Natural killer cell (primary cell): ENCODE measurements at regions not wholly inside any gene's neighbourhood (a gene's known extent, or its start where the extent isn't known, plus 50 kb on each side); places are given as distances from the start of the nearest gene placed in this dataset.

Experiments
- ATAC-seq, 3 donors: fragments of 150-1000 bp in 2 of 3; fragments of 200-7000 bp in 1 of 3; cut with Tn5 transposase; 1 replicate in 1 of 3; 2 replicates in 2 of 3; pipeline ENCODE4 v1.10.0; 2021; ENCODE audit warnings: mild to moderate bottlenecking in 2 of 3, moderate library complexity in 2 of 3
- DNase-seq, 2 donors: peaks; one replicate each; pipeline versions ENCODE4 v3.0.0 to v3.0.0-alpha.2; 2013 to 2021; ENCODE audit warnings: mixed read lengths in 1 of 2
- H3K27ac ChIP-seq: one replicate; pipeline ENCODE4 v1.5.1; 2013; ENCODE audit warnings: mild to moderate bottlenecking, low read length
- H3K27me3 ChIP-seq: one replicate; pipeline ENCODE4 v1.6.1; 2013; ENCODE audit warnings: low read length; ENCODE audit not compliant: control insufficient read depth, insufficient read depth
- H3K36me3 ChIP-seq: one replicate; pipeline ENCODE4 v1.6.1; 2013; ENCODE audit warnings: low read length; ENCODE audit not compliant: control insufficient read depth, insufficient read depth
- H3K4me1 ChIP-seq: one replicate; pipeline ENCODE4 v1.6.1; 2013; ENCODE audit warnings: low read length; ENCODE audit not compliant: control insufficient read depth, insufficient read depth
- H3K4me3 ChIP-seq: one replicate; pipeline ENCODE4 v1.5.1; 2013; ENCODE audit warnings: low read length
- H3K9me3 ChIP-seq: one replicate; pipeline ENCODE4 v1.6.1; 2013; ENCODE audit warnings: low read length; ENCODE audit not compliant: control insufficient read depth, insufficient read depth
- H3K27ac Mint-ChIP-seq, 2 donors: one replicate each; pipeline ENCODE4 v1.8.0; 2022; ENCODE audit warnings: mild to moderate bottlenecking in 2 of 2, mixed read lengths in 2 of 2, moderate library complexity in 1 of 2
- H3K27me3 Mint-ChIP-seq, 2 donors: one replicate each; pipeline ENCODE4 v1.8.0; 2022; ENCODE audit warnings: low read depth in 2 of 2, mixed read lengths in 2 of 2
- H3K36me3 Mint-ChIP-seq: one replicate; pipeline ENCODE4 v1.8.0; 2022; ENCODE audit warnings: mixed read lengths
- H3K4me1 Mint-ChIP-seq, 2 donors: one replicate each; pipeline ENCODE4 v1.8.0; 2022; ENCODE audit warnings: mixed read lengths in 2 of 2
- H3K4me3 Mint-ChIP-seq: one replicate; pipeline ENCODE4 v1.8.0; 2022; ENCODE audit warnings: mild to moderate bottlenecking, moderate library complexity, mixed read lengths
- H3K9me3 Mint-ChIP-seq, 2 donors: one replicate each; pipeline ENCODE4 v1.8.0; 2022; ENCODE audit warnings: mixed read lengths in 2 of 2
- CTCF ChIP-seq: fragments of 200-600 bp; IDR thresholded peaks from one replicate; pipeline ENCODE4 v1.8.0; 2022; ENCODE audit warnings: antibody characterized with exemption
- WGBS: methylation state at CpG from one replicate; pipeline ENCODE4 v1.1.7; 2013; ENCODE audit warnings: missing lambda C conversion rate; ENCODE audit not compliant: insufficient coverage; 5-methylcytosine and 5-hydroxymethylcytosine counted together
- intact Hi-C: fragments of 100-400 bp; cut with micrococcal nuclease; formaldehyde crosslinking; loops from one replicate; pipeline ENCODE4 v1.14.2; 2022

- Mint-ChIP-seq H3K4me1 (no peaks in the 10 kb centered on the region), H3K9me3 (no peaks in the 10 kb centered on the region), H3K4me3 (no peak overlapping the region), H3K27ac (no peak overlapping the region), H3K27me3 (peaks cover 9 to 14% of the 10 kb centered on the region in 2 donors), H3K36me3 (no peaks in the 10 kb centered on the region)
- intact Hi-C loops: no loop called here
- Histone ChIP-seq H3K27me3 (no peaks in the 10 kb centered on the region), H3K4me1 (no peaks in the 10 kb centered on the region), H3K36me3 (no peaks in the 10 kb centered on the region), H3K4me3 (no peak overlapping the region), H3K27ac (no peak overlapping the region), H3K9me3 (no peaks in the 10 kb centered on the region)
- 85% methylated on average over 11 of the region's 11 CpGs for WGBS
- DNase-seq (no peak), ATAC-seq (no peak)
- no peak for TF ChIP-seq CTCF
Measured at GRCh38 chr1:29632806-29633615, 396.7 kb downstream of the PTPRU start.

- H3K27me3 ChIP-seq: no peaks in the 10 kb centered on the region
Measured at GRCh38 chr1:29631836-29632805, 395.8 kb downstream of the PTPRU start.

GRCh38 chr1:29631361-29631760 lies 395.0 kb downstream of the PTPRU start:
- Mint-ChIP-seq H3K4me3 (no peak overlapping the region), H3K27me3 (peaks cover 6 to 14% of the 10 kb centered on the region in 2 donors)
- intact Hi-C loops: no loop called here

More at GRCh38 chr1:29631836-29632805, 395.8 kb downstream of the PTPRU start:
- WGBS: 64% methylated on average over 9 of the region's 9 CpGs
- Mint-ChIP-seq H3K27ac (no peak overlapping the region), H3K4me1 (no peaks in the 10 kb centered on the region), H3K9me3 (no peaks in the 10 kb centered on the region), H3K4me3 (no peak overlapping the region), H3K36me3 (no peaks in the 10 kb centered on the region), H3K27me3 (peaks cover 7 to 14% of the 10 kb centered on the region in 2 donors)
- no peaks in the 10 kb centered on the region for H3K4me1 ChIP-seq
- intact Hi-C loops: no loop called here
- H3K36me3 ChIP-seq: no peaks in the 10 kb centered on the region
- no peak for DNase-seq
- no peaks in the 10 kb centered on the region for H3K9me3 ChIP-seq
- ATAC-seq: no peak
- no peak for TF ChIP-seq CTCF
- no peak overlapping the region for H3K27ac ChIP-seq
- no peak overlapping the region for H3K4me3 ChIP-seq

More at GRCh38 chr1:29631361-29631760, 395.0 kb downstream of the PTPRU start:
- Mint-ChIP-seq H3K36me3 (no peaks in the 10 kb centered on the region), H3K27ac (no peak overlapping the region), H3K9me3 (no peaks in the 10 kb centered on the region), H3K4me1 (no peaks in the 10 kb centered on the region)
- DNase-seq (no peak), ATAC-seq (no peak)
- Histone ChIP-seq H3K4me1 (no peaks in the 10 kb centered on the region), H3K36me3 (no peaks in the 10 kb centered on the region), H3K4me3 (no peak overlapping the region), H3K27me3 (no peaks in the 10 kb centered on the region), H3K27ac (no peak overlapping the region), H3K9me3 (no peaks in the 10 kb centered on the region)
- 78% methylated on average over 5 of the region's 5 CpGs for WGBS
- TF ChIP-seq CTCF: no peak
